GM23248 (cell line): ENCODE measurements at regions not wholly inside any gene's neighbourhood (a gene's known extent, or its start where the extent isn't known, plus 50 kb on each side); places are given as distances from the start of the nearest gene placed in this dataset.

Experiments
- DNase-seq: peaks from one replicate; pipeline ENCODE4 v3.0.0-alpha.2; 2015
- H2AFZ ChIP-seq: fragments of 200-600 bp; sonication (generic); 2 replicates; pipeline ENCODE4 v1.6.1; 2016; ENCODE audit warnings: antibody characterized with exemption
- H3F3A ChIP-seq: fragments of 200-600 bp; sonication (generic); 2 replicates; pipeline ENCODE4 v1.6.1; 2016; ENCODE audit warnings: mild to moderate bottlenecking, antibody characterized with exemption, mixed run types; ENCODE audit not compliant: insufficient read depth
- H3K27ac ChIP-seq: fragments of 200-600 bp; sonication (generic); 2 replicates; pipeline ENCODE4 v1.5.1; 2016; ENCODE audit warnings: mild to moderate bottlenecking
- H3K27me3 ChIP-seq: fragments of 200-600 bp; sonication (generic); replicated peaks from 2 replicates; pipeline ENCODE4 v1.6.1; 2016; ENCODE audit warnings: mild to moderate bottlenecking; ENCODE audit not compliant: insufficient read depth
- H3K36me3 ChIP-seq: fragments of 200-600 bp; sonication (generic); 2 replicates; pipeline ENCODE4 v1.6.1; 2016; ENCODE audit warnings: low read depth, mild to moderate bottlenecking
- H3K4me1 ChIP-seq: fragments of 200-600 bp; sonication (generic); 2 replicates; pipeline ENCODE4 v1.6.1; 2016; ENCODE audit warnings: mild to moderate bottlenecking; ENCODE audit not compliant: insufficient read depth
- H3K4me2 ChIP-seq: fragments of 200-600 bp; sonication (generic); one replicate; pipeline ENCODE4 v1.6.1; 2016; ENCODE audit warnings: mild to moderate bottlenecking; ENCODE audit not compliant: unreplicated experiment
- H3K4me3 ChIP-seq: fragments of 200-600 bp; sonication (generic); 2 replicates; pipeline ENCODE4 v1.5.1; 2016; ENCODE audit warnings: mild to moderate bottlenecking
- H3K79me2 ChIP-seq: fragments of 200-600 bp; sonication (generic); 2 replicates; pipeline ENCODE4 v1.6.1; 2016; ENCODE audit warnings: mild to moderate bottlenecking; ENCODE audit not compliant: insufficient read depth
- H3K9ac ChIP-seq: fragments of 200-600 bp; sonication (generic); 2 replicates; pipeline ENCODE4 v1.6.1; 2016; ENCODE audit warnings: mild to moderate bottlenecking
- H3K9me2 ChIP-seq: fragments of 200-600 bp; sonication (generic); 2 replicates; pipeline ENCODE4 v1.6.1; 2016; ENCODE audit warnings: mixed run types, mild to moderate bottlenecking, moderate library complexity; ENCODE audit not compliant: insufficient read depth
- H3K9me3 ChIP-seq: fragments of 200-600 bp; sonication (generic); one replicate; pipeline ENCODE4 v1.6.1; 2017; ENCODE audit warnings: low read depth
- H4K20me1 ChIP-seq: fragments of 200-600 bp; sonication (generic); 2 replicates; pipeline ENCODE4 v1.6.0; 2016; ENCODE audit not compliant: insufficient read depth
- EZH2 ChIP-seq: fragments of 200-600 bp; sonication (generic); IDR thresholded peaks from 2 replicates; pipeline ENCODE4 v1.6.1; 2018; ENCODE audit warnings: antibody characterized with exemption, mild to moderate bottlenecking; ENCODE audit not compliant: insufficient read depth, poor library complexity, severe bottlenecking
- EZH2phosphoT487 ChIP-seq: fragments of 200-600 bp; sonication (generic); IDR thresholded peaks from 2 replicates; pipeline ENCODE4 v1.6.1; 2018; ENCODE audit warnings: antibody characterized with exemption, moderate library complexity, mild to moderate bottlenecking, low read depth; ENCODE audit not compliant: insufficient read depth
- WGBS, 2 experiments: methylation state at CpG; one replicate each; pipeline ENCODE4 v1.1.6; 2015 to 2017; ENCODE audit warnings: low lambda C conversion rate in 2 of 2, low coverage in 1 of 2; ENCODE audit errors: missing lambda C conversion rate in 2 of 2; 5-methylcytosine and 5-hydroxymethylcytosine counted together
- in situ Hi-C: fragments of 300-500 bp; cut with MboI; formaldehyde crosslinking; loops from 2 replicates; pipeline ENCODE4 v1.15.0; 2020

- in situ Hi-C loops = no loop called here
Measured at GRCh38 chr1:238568735-238569134, 678.0 kb upstream of the ZP4 start.

DNA sequence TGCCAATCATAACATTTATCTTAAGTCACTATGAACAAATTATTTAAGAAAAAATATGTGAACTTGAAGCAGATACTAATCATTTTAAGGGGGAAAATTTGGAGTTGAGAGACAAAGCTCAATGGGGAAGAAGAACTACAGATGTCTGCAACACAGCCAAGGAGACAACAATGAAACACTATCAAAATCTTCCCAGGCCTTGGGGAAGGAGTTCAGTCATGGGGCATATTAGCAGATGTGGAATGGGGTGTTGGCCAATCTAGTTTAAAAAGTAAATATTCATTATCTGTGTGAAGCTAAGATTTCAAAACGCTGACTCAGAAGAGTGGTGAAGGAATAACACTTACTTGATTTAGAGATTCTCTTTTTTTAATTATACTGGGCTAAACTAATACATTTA is 671.6 kb upstream of the ZP4 start:
- Histone ChIP-seq H3K36me3 (no peaks in the 10 kb centered on the region), H3K4me2 (no peak overlapping the region), H4K20me1 (no peaks in the 10 kb centered on the region), H3K4me3 (no peak overlapping the region), H3K27ac (no peak overlapping the region), H2AFZ (no peak overlapping the region), H3K27me3 (no peaks in the 10 kb centered on the region), H3K9ac (no peak overlapping the region), H3F3A (no peaks in the 10 kb centered on the region), H3K9me2 (no peaks in the 10 kb centered on the region), H3K79me2 (no peaks in the 10 kb centered on the region), H3K9me3 (no peaks in the 10 kb centered on the region), H3K4me1 (no peaks in the 10 kb centered on the region)
- DNase-seq = peak; percentile 36
- in situ Hi-C loops = no loop called here
- 0 to 3% methylated on average over 1 of the region's 1 CpG for WGBS, 2 experiments
- no peak for TF ChIP-seq EZH2

More at GRCh38 chr1:238568735-238569134, 678.0 kb upstream of the ZP4 start:
- no peak overlapping the region for H3K4me2 ChIP-seq
- no peak for TF ChIP-seq EZH2
- TF ChIP-seq EZH2phosphoT487 = no peak
- H2AFZ ChIP-seq = no peak overlapping the region
- DNase-seq = no peak
- H3K27ac ChIP-seq = no peak overlapping the region
- no peaks in the 10 kb centered on the region for H3K79me2 ChIP-seq
- H3K4me3 ChIP-seq = no peak overlapping the region
- no peak overlapping the region for H3K9ac ChIP-seq
- no peaks in the 10 kb centered on the region for H3K9me2 ChIP-seq
- H3K36me3 ChIP-seq = no peaks in the 10 kb centered on the region
- no peaks in the 10 kb centered on the region for H3K4me1 ChIP-seq
- WGBS, 2 experiments = 16 to 30% methylated on average over 2 of the region's 2 CpGs
- no peaks in the 10 kb centered on the region for H3F3A ChIP-seq
- peaks cover 5% of the 10 kb centered on the region for H3K9me3 ChIP-seq
- no peaks in the 10 kb centered on the region for H3K27me3 ChIP-seq
- H4K20me1 ChIP-seq = no peaks in the 10 kb centered on the region

- no peak overlapping the region for H3K4me3 ChIP-seq
- H3F3A ChIP-seq = no peaks in the 10 kb centered on the region
- no peak overlapping the region for H2AFZ ChIP-seq
- H4K20me1 ChIP-seq = no peaks in the 10 kb centered on the region
- H3K9me2 ChIP-seq = no peaks in the 10 kb centered on the region
- no peaks in the 10 kb centered on the region for H3K79me2 ChIP-seq
- H3K9ac ChIP-seq = no peak overlapping the region
- no peak overlapping the region for H3K4me2 ChIP-seq
- no peak for TF ChIP-seq EZH2
- TF ChIP-seq EZH2phosphoT487 = no peak
- 74 to 79% methylated on average over 2 of the region's 2 CpGs for WGBS, 2 experiments
- H3K36me3 ChIP-seq = no peaks in the 10 kb centered on the region
- H3K4me1 ChIP-seq = no peaks in the 10 kb centered on the region
- H3K27ac ChIP-seq = no peak overlapping the region
- no peaks in the 10 kb centered on the region for H3K27me3 ChIP-seq
- no peak for DNase-seq
- in situ Hi-C loops = no loop called here
- H3K9me3 ChIP-seq = no peaks in the 10 kb centered on the region
Measured at GRCh38 chr1:238558746-238559145, 668.0 kb upstream of the ZP4 start.

DNA sequence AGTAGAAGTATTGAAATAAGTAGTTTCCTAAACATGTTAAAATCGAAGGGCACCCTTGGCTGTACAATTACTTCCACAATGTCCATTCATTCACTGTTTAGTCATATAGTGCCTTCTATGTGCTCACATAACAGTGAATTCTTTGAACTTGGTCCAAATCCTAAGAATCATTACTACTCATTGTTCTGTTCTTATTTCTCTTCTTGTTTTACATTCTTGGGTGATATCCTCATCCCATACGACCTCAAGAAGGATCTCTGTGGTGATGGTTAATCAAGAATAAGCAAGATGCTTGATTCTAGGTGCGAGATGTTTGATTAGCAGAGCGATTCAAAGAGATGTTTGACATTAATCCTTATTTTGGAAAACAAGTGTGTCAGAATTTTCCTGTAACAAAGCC is 667.4 kb upstream of the ZP4 start:
- Histone ChIP-seq H3K4me1 (no peaks in the 10 kb centered on the region), H3K9me3 (no peaks in the 10 kb centered on the region), H3K4me2 (no peak overlapping the region), H3K27me3 (no peaks in the 10 kb centered on the region), H2AFZ (no peak overlapping the region), H3K4me3 (no peak overlapping the region), H3K9me2 (no peaks in the 10 kb centered on the region), H3K27ac (no peak overlapping the region), H3K9ac (no peak overlapping the region), H3K36me3 (no peaks in the 10 kb centered on the region), H3K79me2 (no peaks in the 10 kb centered on the region), H3F3A (no peaks in the 10 kb centered on the region), H4K20me1 (no peaks in the 10 kb centered on the region)
- TF ChIP-seq EZH2 (no peak), EZH2phosphoT487 (no peak)
- in situ Hi-C loops = no loop called here
- 10 to 12% methylated on average over 4 of the region's 4 CpGs for WGBS, 2 experiments
- peak; percentile 69 for DNase-seq

DNA sequence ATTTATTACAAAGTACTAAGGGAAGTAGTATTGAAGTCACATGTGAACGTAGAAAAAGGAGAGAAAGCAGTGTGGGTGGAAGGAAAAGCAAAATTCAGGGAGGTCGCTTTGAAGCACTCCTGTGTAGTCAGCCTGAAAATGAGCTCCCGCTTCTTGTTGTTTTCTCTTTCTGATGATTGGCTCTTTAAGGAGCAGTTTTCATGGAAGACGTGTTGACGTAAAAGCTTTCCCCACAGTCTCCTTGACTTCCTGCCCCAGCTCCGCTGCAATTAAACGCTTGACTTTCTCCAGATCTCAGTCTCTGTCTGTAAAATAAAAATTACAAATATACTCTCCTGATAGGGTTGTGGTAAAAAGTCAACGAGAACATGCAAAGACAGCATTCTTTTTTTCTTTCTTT is 661.5 kb upstream of the ZP4 start:
- DNase-seq = no peak
- no peaks in the 10 kb centered on the region for H3K36me3 ChIP-seq
- no peaks in the 10 kb centered on the region for H3K27me3 ChIP-seq
- 26 to 37% methylated on average over 8 of the region's 8 CpGs for WGBS, 2 experiments
- in situ Hi-C loops = no loop called here
- TF ChIP-seq EZH2 (no peak), EZH2phosphoT487 (no peak)
- no peak overlapping the region for H3K4me2 ChIP-seq
- no peaks in the 10 kb centered on the region for H3K9me3 ChIP-seq
- H3F3A ChIP-seq = no peaks in the 10 kb centered on the region
- no peak overlapping the region for H3K9ac ChIP-seq
- H3K79me2 ChIP-seq = no peaks in the 10 kb centered on the region
- H3K27ac ChIP-seq = no peak overlapping the region
- H3K4me1 ChIP-seq = no peaks in the 10 kb centered on the region
- H3K4me3 ChIP-seq = no peak overlapping the region
- H3K9me2 ChIP-seq = no peaks in the 10 kb centered on the region
- no peaks in the 10 kb centered on the region for H4K20me1 ChIP-seq
- H2AFZ ChIP-seq = no peak overlapping the region
